HepG2 (cell line): ENCODE measurements at regions not wholly inside any gene's neighbourhood (a gene's known extent, or its start where the extent isn't known, plus 50 kb on each side); places are given as distances from the start of the nearest gene placed in this dataset.

ENCODE experiments used
- ATAC-seq: fragments of 200-7000 bp; cut with Tn5 transposase; 3 replicates; pipeline ENCODE4 v1.9.1; 2020; ENCODE audit warnings: mild to moderate bottlenecking, moderate library complexity
- BruUV-seq: library from RNA; stranded (reverse); fragments of 400-500 nt; replicated peaks from 2 replicates; lab custom pipeline; 2021; lab: Mats Ljungman, UMichigan
- CTCF ChIA-PET: fragments of 300-600 bp; formaldehyde crosslinking; extraction: SDS; loops from one replicate; lab custom pipeline; 2021; ENCODE audit warnings: low total read pairs, inconsistent platforms, low intra/inter-chr PET ratio; lab: Yijun Ruan, JAX
- POLR2A ChIA-PET: fragments of 350-600 bp; sonication (Branson Sonifier 250); formaldehyde crosslinking; loops from one replicate; lab custom pipeline; 2020; ENCODE audit warnings: antibody characterized with exemption, inconsistent platforms; lab: Yijun Ruan, JAX
- DNase-seq: peaks from one replicate; pipeline ENCODE4 v3.0.0-alpha.2; 2015; ENCODE audit warnings: low spot score
- FAIRE-seq: peaks from 3 replicates; lab custom pipeline; 2011; peaks lifted over from hg19 to GRCh38; lab: Jason Lieb, UNC
- H2AFZ ChIP-seq: one replicate; pipeline ENCODE4 v1.6.1; 2011; ENCODE audit warnings: low read length, inconsistent platforms
- H3K27ac ChIP-seq: fragments of 300-600 bp; 3 replicates; pipeline ENCODE4 v1.8.0; 2011; ENCODE audit warnings: mixed run types, mild to moderate bottlenecking, mixed read lengths, low read length, inconsistent platforms; ENCODE audit not compliant: insufficient read depth; ENCODE audit errors: extremely low read length
- H3K27me3 ChIP-seq, 2 experiments: fragments of 200-600 bp in 1 of 2; 2 replicates in 1 of 2; 3 replicates in 1 of 2; pipeline versions ENCODE4 v1.6.0 to v1.8.0; 2011; ENCODE audit warnings: low read length in 2 of 2, mild to moderate bottlenecking in 2 of 2, moderate library complexity in 2 of 2, inconsistent platforms in 1 of 2; ENCODE audit not compliant: insufficient read depth in 2 of 2, control insufficient read depth in 1 of 2
- H3K36me3 ChIP-seq, 2 experiments: fragments of 200-600 bp in 1 of 2; replicated peaks in 1 of 2; 2 replicates in 1 of 2; 3 replicates in 1 of 2; pipeline versions ENCODE4 v1.5.1 to v1.8.0; 2011; ENCODE audit warnings: low read length in 2 of 2, inconsistent platforms in 1 of 2; ENCODE audit not compliant: insufficient read depth in 2 of 2, control insufficient read depth in 1 of 2
- H3K4me1 ChIP-seq: 2 replicates; pipeline ENCODE4 v1.5.1; 2012; ENCODE audit warnings: low read length, inconsistent platforms; ENCODE audit not compliant: insufficient read depth
- H3K4me2 ChIP-seq: 2 replicates; pipeline ENCODE4 v1.6.0; 2011; ENCODE audit warnings: low read depth, low read length, inconsistent platforms
- H3K4me3 ChIP-seq, 3 experiments: fragments of 200-600 bp in 1 of 3; sonication (generic), shearing (Covaris generic) in 1 of 3; replicated peaks in 1 of 3; 2 replicates each; pipeline ENCODE4 v1.5.1; 2011 to 2016; ENCODE audit warnings: low read length in 3 of 3, inconsistent platforms in 2 of 3, low read depth in 2 of 3, mild to moderate bottlenecking in 2 of 3, control low read depth in 1 of 3, mixed read lengths in 1 of 3; ENCODE audit not compliant: insufficient read depth in 1 of 3
- H3K79me2 ChIP-seq: one replicate; pipeline ENCODE4 v1.6.1; 2011; ENCODE audit warnings: low read length, inconsistent platforms; ENCODE audit not compliant: insufficient read depth
- H3K9ac ChIP-seq: 2 replicates; pipeline ENCODE4 v1.6.0; 2011; ENCODE audit warnings: mild to moderate bottlenecking, low read depth, low read length, inconsistent platforms; ENCODE audit not compliant: insufficient read depth
- H3K9me3 ChIP-seq: 2 replicates; pipeline ENCODE4 v1.5.1; 2012; ENCODE audit warnings: mild to moderate bottlenecking, low read length
- H4K20me1 ChIP-seq: 2 replicates; pipeline ENCODE4 v1.6.0; 2011; ENCODE audit warnings: inconsistent platforms, mild to moderate bottlenecking, low read length, moderate library complexity; ENCODE audit not compliant: insufficient read depth
- BRD4 ChIP-seq: sonication (generic); formaldehyde crosslinking; IDR thresholded peaks from 2 replicates; pipeline ENCODE4 v1.4.0; 2020; ENCODE audit warnings: missing genetic modification reagents
- CHCHD3 ChIP-seq: sonication (generic); formaldehyde crosslinking; IDR thresholded peaks from 2 replicates; pipeline ENCODE4 v1.8.0; 2022; ENCODE audit warnings: mild to moderate bottlenecking, missing genetic modification reagents, moderate library complexity
- DNMT1 ChIP-seq: sonication (generic); formaldehyde crosslinking; IDR thresholded peaks from 2 replicates; pipeline ENCODE4 v1.5.1; 2020; ENCODE audit warnings: mild to moderate bottlenecking, missing genetic modification reagents
- FOSL2 ChIP-seq: sonication (generic); formaldehyde crosslinking; IDR thresholded peaks from 2 replicates; pipeline ENCODE4 v1.4.0; 2020; ENCODE audit warnings: missing genetic modification reagents
- GABPA ChIP-seq, 2 experiments: IDR thresholded peaks; 2 replicates each; pipeline ENCODE4 v1.6.1; 2011 to 2016; ENCODE audit warnings: low read depth in 2 of 2, low read length in 1 of 2, missing biosample characterization in 1 of 2, missing genetic modification characterization in 1 of 2
- HMG20B ChIP-seq: conservative IDR thresholded peaks from 2 replicates; pipeline ENCODE4 v1.6.1; 2016; ENCODE audit warnings: missing genetic modification reagents, missing compliant biosample characterization
- MEIS1 ChIP-seq: sonication (generic); formaldehyde crosslinking; IDR thresholded peaks from 2 replicates; pipeline ENCODE4 v1.9.0; 2021; ENCODE audit warnings: mild to moderate bottlenecking, missing genetic modification reagents, moderate library complexity, borderline replicate concordance
- NFE2L1 ChIP-seq: sonication (generic); formaldehyde crosslinking; IDR thresholded peaks from 2 replicates; pipeline ENCODE4 v1.4.0; 2020; ENCODE audit warnings: missing genetic modification reagents, mild to moderate bottlenecking, borderline replicate concordance
- SALL1 ChIP-seq: sonication (generic); formaldehyde crosslinking; IDR thresholded peaks from 2 replicates; pipeline ENCODE4 v1.8.0; 2022; ENCODE audit warnings: mild to moderate bottlenecking, missing genetic modification reagents
- SIN3B ChIP-seq: fragments of 150-350 bp; IDR thresholded peaks from 2 replicates; pipeline ENCODE4 v1.6.1; 2014; ENCODE audit warnings: low read length
- TBP ChIP-seq: sonication (generic); formaldehyde crosslinking; IDR thresholded peaks from 2 replicates; pipeline ENCODE4 v1.5.0; 2020; ENCODE audit warnings: missing genetic modification reagents
- ZC3H13 ChIP-seq: sonication (generic); formaldehyde crosslinking; IDR thresholded peaks from 2 replicates; pipeline ENCODE4 v1.8.1; 2023; ENCODE audit warnings: mild to moderate bottlenecking, missing genetic modification reagents, moderate library complexity
- ZNF160 ChIP-seq: sonication (generic); formaldehyde crosslinking; IDR thresholded peaks from 2 replicates; pipeline ENCODE4 v1.8.0; 2022; ENCODE audit warnings: mild to moderate bottlenecking, inconsistent platforms, missing genetic modification reagents
- ZNF34 ChIP-seq: sonication (generic); formaldehyde crosslinking; IDR thresholded peaks from 2 replicates; pipeline ENCODE4 v1.4.0; 2020; ENCODE audit warnings: mild to moderate bottlenecking, missing genetic modification reagents, borderline replicate concordance
- ZNF737 ChIP-seq: sonication (generic); formaldehyde crosslinking; IDR thresholded peaks from 2 replicates; pipeline ENCODE4 v1.5.0; 2020; ENCODE audit warnings: missing genetic modification reagents, mild to moderate bottlenecking, borderline replicate concordance
- ZNF841 ChIP-seq: sonication (generic); formaldehyde crosslinking; IDR thresholded peaks from 2 replicates; pipeline ENCODE4 v1.8.1; 2023; ENCODE audit warnings: missing genetic modification reagents, borderline replicate concordance
- WGBS: methylation state at CpG from one replicate; pipeline ENCODE4 v1.1.6; 2017; ENCODE audit warnings: low lambda C conversion rate; 5-methylcytosine and 5-hydroxymethylcytosine counted together
- in situ Hi-C: cut with HindIII; loops from 2 replicates; pipeline ENCODE4 v1.10.0; 2017; ENCODE audit warnings: low pct_unique_long_range_greater_than_20kb; ENCODE audit not compliant: extremely low pct_ligation_motif_present
- intact Hi-C: fragments of 100-400 bp; cut with micrococcal nuclease; formaldehyde crosslinking; loops from one replicate; pipeline ENCODE4 v1.10.0; 2022; ENCODE audit not compliant: unreplicated experiment
- TF ChIP-seq, protein P1 (sequence below): sonication (generic); formaldehyde crosslinking; IDR thresholded peaks from 2 replicates; pipeline ENCODE4 v1.4.0; 2020; ENCODE audit warnings: missing genetic modification reagents
- TF ChIP-seq, protein P2 (sequence below): sonication (generic); formaldehyde crosslinking; IDR thresholded peaks from 2 replicates; pipeline ENCODE4 v1.8.1; 2023; ENCODE audit warnings: missing genetic modification reagents, inconsistent platforms, borderline replicate concordance
- TF ChIP-seq, protein P3 (sequence below): sonication (generic); formaldehyde crosslinking; IDR thresholded peaks from 2 replicates; pipeline ENCODE4 v1.8.0; 2022; ENCODE audit warnings: missing genetic modification reagents, mild to moderate bottlenecking, inconsistent platforms, borderline replicate concordance

DNA sequence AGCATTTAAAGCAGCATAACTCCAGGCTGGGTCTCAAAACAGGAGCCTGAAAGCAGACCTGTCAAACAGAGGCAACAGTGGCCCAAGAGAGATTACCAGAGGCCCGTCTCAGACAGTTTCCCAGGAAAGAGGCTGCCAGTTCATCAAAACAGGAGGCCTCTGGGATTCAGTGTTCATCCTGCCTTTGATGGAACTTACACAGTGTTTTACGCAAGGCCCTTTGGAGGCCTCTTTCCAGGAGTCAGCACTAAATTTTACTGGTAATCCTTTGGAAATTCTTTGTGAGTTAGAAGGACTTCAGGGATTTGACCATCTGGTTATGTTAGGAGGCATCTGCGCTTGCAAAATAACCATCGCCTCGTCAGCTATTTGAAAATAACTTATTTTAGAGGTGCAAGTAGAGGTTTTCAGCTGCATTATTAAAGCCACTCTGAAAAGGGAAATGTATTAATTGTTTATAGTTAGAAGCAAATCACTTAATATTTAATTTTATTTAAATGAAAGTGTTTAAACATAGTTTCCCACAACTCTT lies 501.2 kb upstream of the COBL start:
- POLR2A ChIA-PET: no interaction called here
- H2AFZ ChIP-seq: no peak overlapping the region
- CTCF ChIA-PET: no interaction called here
- no peak for ATAC-seq
- H3K9me3 ChIP-seq: peaks cover 9% of the 10 kb centered on the region; the same call in 1 of the 2 replicates
- no peaks in the 10 kb centered on the region for H3K27me3 ChIP-seq
- H4K20me1 ChIP-seq: no peaks in the 10 kb centered on the region
- in situ Hi-C loops (no loop called here), intact Hi-C loops (no loop called here)
- BruUV-seq: no TSS peak
- no peaks in the 10 kb centered on the region for H3K79me2 ChIP-seq
- TF ChIP-seq, protein P1, sequence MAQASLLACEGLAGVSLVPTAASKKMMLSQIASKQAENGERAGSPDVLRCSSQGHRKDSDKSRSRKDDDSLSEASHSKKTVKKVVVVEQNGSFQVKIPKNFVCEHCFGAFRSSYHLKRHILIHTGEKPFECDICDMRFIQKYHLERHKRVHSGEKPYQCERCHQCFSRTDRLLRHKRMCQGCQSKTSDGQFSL (CRISPR knock-in tag): no peak
- no peak for TF ChIP-seq SIN3B
- no peak for TF ChIP-seq HMG20B (CRISPR knock-in tag)
- no peak for TF ChIP-seq ZNF160 (CRISPR knock-in tag)
- no peak for TF ChIP-seq GABPA (IDR thresholded peaks at IDR 0.05; ENCODE audit: low read depth, low read length)
- no peak for TF ChIP-seq GABPA (CRISPR knock-in tag; IDR thresholded peaks at IDR 0.05; ENCODE audit: low read depth)
- no peak for TF ChIP-seq TBP (CRISPR knock-in tag)
- TF ChIP-seq, protein P2, sequence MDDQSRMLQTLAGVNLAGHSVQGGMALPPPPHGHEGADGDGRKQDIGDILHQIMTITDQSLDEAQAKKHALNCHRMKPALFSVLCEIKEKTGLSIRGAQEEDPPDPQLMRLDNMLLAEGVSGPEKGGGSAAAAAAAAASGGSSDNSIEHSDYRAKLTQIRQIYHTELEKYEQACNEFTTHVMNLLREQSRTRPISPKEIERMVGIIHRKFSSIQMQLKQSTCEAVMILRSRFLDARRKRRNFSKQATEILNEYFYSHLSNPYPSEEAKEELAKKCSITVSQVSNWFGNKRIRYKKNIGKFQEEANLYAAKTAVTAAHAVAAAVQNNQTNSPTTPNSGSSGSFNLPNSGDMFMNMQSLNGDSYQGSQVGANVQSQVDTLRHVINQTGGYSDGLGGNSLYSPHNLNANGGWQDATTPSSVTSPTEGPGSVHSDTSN (CRISPR knock-in tag): no peak
- TF ChIP-seq NFE2L1 (CRISPR knock-in tag): no peak
- no peak for TF ChIP-seq ZNF737 (CRISPR knock-in tag)
- TF ChIP-seq, protein P3, sequence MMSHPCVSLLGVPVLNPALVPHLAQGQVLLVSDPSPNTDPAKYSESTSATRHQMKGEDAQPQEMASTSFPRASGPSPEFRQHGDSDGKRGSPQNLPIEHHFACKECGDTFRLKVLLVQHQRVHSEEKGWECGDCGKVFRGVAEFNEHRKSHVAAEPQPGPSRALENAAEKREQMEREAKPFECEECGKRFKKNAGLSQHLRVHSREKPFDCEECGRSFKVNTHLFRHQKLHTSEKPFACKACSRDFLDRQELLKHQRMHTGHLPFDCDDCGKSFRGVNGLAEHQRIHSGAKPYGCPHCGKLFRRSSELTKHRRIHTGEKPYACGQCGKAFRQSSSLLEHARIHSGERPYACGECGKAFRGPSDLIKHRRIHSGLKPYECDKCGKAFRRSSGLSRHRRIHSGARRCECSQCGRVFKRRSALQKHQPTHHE (CRISPR knock-in tag): no peak
- TF ChIP-seq ZNF841: no peak
- TF ChIP-seq BRD4 (CRISPR knock-in tag): no peak
- TF ChIP-seq SALL1 (CRISPR knock-in tag): no peak
- no peak for TF ChIP-seq DNMT1 (CRISPR knock-in tag)
- no peak for TF ChIP-seq MEIS1 (CRISPR knock-in tag)
- no peak for TF ChIP-seq ZNF34
- no peak for TF ChIP-seq ZC3H13
- TF ChIP-seq FOSL2 (CRISPR knock-in tag): no peak
- TF ChIP-seq CHCHD3 (CRISPR knock-in tag): no peak
- H3K4me3 ChIP-seq: no peak overlapping the region
- 36% methylated on average over 5 of the region's 5 CpGs for WGBS
- no peak overlapping the region for H3K9ac ChIP-seq
- no peaks in the 10 kb centered on the region for H3K36me3 ChIP-seq
- no peak overlapping the region for H3K27ac ChIP-seq
- no peaks in the 10 kb centered on the region for H3K4me1 ChIP-seq
- H3K4me2 ChIP-seq: no peak overlapping the region
- FAIRE-seq: no peak
- DNase-seq: no peak
